Fibroblast of lung (primary cell): ENCODE measurements at regions not wholly inside any gene's neighbourhood (a gene's known extent, or its start where the extent isn't known, plus 50 kb on each side); places are given as distances from the start of the nearest gene placed in this dataset.

Experiments used
- EZH2 ChIP-seq: IDR thresholded peaks from 2 replicates; pipeline ENCODE4 v1.5.1; 2012; ENCODE audit warnings: low read length, control low read depth, mild to moderate bottlenecking; ENCODE audit errors: missing control alignments
- TF ChIP-seq, protein P1 (sequence below), 2 donors: IDR thresholded peaks in 1 of 2; conservative IDR thresholded peaks in 1 of 2; 1 replicate in 1 of 2; 2 replicates in 1 of 2; pipeline ENCODE4 v1.5.1; 2011 to 2012; ENCODE audit warnings: low read length in 2 of 2, control low read depth in 1 of 2, inconsistent platforms in 1 of 2, low read depth in 1 of 2, mild to moderate bottlenecking in 1 of 2

DNA sequence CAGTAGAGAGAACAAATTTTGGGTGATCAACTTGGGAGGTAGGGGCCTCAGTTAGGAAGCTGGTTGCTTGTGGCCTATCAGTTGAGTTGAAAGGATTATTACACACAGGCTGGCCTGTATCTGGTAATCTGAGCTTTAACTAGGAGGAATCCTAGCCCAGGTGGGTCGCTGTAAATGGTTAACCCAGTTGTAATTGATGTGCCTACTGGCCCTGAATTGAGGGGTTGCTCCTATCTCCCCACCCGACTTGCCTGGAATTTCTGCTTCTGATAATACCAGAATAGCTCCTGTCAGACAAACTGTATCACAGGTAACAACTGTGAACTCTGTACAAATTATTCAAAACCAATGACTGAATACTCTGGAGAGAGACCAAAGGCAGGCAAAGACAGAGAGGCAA, 210.4 kb upstream of the RUNX1 start:
- TF ChIP-seq, protein P1, sequence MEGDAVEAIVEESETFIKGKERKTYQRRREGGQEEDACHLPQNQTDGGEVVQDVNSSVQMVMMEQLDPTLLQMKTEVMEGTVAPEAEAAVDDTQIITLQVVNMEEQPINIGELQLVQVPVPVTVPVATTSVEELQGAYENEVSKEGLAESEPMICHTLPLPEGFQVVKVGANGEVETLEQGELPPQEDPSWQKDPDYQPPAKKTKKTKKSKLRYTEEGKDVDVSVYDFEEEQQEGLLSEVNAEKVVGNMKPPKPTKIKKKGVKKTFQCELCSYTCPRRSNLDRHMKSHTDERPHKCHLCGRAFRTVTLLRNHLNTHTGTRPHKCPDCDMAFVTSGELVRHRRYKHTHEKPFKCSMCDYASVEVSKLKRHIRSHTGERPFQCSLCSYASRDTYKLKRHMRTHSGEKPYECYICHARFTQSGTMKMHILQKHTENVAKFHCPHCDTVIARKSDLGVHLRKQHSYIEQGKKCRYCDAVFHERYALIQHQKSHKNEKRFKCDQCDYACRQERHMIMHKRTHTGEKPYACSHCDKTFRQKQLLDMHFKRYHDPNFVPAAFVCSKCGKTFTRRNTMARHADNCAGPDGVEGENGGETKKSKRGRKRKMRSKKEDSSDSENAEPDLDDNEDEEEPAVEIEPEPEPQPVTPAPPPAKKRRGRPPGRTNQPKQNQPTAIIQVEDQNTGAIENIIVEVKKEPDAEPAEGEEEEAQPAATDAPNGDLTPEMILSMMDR (conservative IDR thresholded peaks at IDR 0.05 in 1 of 2, IDR thresholded peaks at IDR 0.05 in 1 of 2; ENCODE audit: low read depth in 1 of 2, low read length in 2 of 2): no peak
- TF ChIP-seq EZH2: no peak
